ENCODE measurements at regions not wholly inside any gene's neighbourhood (a gene's known extent, or its start where the extent isn't known, plus 50 kb on each side); places are given as distances from the start of the nearest gene placed in this dataset.

GRCh38 chr7:138398857-138399256 is 61.2 kb upstream of the TRIM24 start:
- peaks cover 3% of the 10 kb centered on the region for H3K4me1 ChIP-seq (ENCODE audit: insufficient read depth, low read length, poor library complexity, severe bottlenecking)
- no peaks in the 10 kb centered on the region for H3K79me2 ChIP-seq (ENCODE audit: insufficient read depth, low read length)
- H3F3A ChIP-seq (ENCODE audit: low read depth), result no peaks in the 10 kb centered on the region
- no peak overlapping the region for H2AFZ ChIP-seq (ENCODE audit: low read length)
- no peaks in the 10 kb centered on the region for H3K9me2 ChIP-seq (replicated peaks; ENCODE audit: low read depth, low read length)
- no peaks in the 10 kb centered on the region for H3K9me3 ChIP-seq (ENCODE audit: insufficient read depth, low read depth, low read length)
- no peak overlapping the region for H3K9ac ChIP-seq (ENCODE audit: low read depth, low read length, poor library complexity, severe bottlenecking)
- H4K20me1 ChIP-seq (ENCODE audit: insufficient read depth, low read length, poor library complexity, severe bottlenecking), result no peaks in the 10 kb centered on the region
- H3K4me3 ChIP-seq (ENCODE audit: low read length, poor library complexity, severe bottlenecking), result no peak overlapping the region
- H3K4me2 ChIP-seq (ENCODE audit: low read depth, low read length, poor library complexity, severe bottlenecking), result no peak overlapping the region
- TF ChIP-seq EZH2phosphoT487 (IDR thresholded peaks at IDR 0.05; ENCODE audit: borderline replicate concordance), result no peak
- TF ChIP-seq, protein P1, sequence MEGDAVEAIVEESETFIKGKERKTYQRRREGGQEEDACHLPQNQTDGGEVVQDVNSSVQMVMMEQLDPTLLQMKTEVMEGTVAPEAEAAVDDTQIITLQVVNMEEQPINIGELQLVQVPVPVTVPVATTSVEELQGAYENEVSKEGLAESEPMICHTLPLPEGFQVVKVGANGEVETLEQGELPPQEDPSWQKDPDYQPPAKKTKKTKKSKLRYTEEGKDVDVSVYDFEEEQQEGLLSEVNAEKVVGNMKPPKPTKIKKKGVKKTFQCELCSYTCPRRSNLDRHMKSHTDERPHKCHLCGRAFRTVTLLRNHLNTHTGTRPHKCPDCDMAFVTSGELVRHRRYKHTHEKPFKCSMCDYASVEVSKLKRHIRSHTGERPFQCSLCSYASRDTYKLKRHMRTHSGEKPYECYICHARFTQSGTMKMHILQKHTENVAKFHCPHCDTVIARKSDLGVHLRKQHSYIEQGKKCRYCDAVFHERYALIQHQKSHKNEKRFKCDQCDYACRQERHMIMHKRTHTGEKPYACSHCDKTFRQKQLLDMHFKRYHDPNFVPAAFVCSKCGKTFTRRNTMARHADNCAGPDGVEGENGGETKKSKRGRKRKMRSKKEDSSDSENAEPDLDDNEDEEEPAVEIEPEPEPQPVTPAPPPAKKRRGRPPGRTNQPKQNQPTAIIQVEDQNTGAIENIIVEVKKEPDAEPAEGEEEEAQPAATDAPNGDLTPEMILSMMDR (conservative IDR thresholded peaks at IDR 0.05; ENCODE audit: low read length), result no peak
- no peaks in the 10 kb centered on the region for H3K36me3 ChIP-seq (ENCODE audit: insufficient read depth, low read length)
- H3K27me3 ChIP-seq (ENCODE audit: insufficient read depth, low read length, poor library complexity, severe bottlenecking), result no peaks in the 10 kb centered on the region

DNA sequence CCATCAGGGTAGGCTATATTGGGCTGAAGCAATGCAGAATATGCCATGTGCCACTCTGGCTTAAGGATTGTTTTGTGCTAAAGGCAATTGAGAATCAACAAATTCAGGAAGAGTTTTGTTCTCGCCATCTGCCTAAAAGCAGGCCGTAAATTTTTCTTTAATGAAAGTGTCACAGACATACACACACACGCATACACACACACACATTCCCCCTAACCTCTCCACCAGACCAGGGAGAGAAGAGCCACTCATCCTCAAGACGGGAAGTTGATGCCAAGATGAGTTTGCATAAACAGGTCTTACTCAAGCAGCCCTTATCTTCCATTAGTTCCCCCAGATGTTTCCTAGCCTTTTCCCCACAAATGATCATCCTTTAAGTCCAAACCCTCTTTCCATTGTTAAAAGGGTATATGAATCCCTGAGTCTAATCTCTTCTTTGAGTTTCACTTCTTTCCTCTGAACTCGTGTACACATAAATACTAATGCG is 59.6 kb upstream of the TRIM24 start:
- Histone ChIP-seq H3F3A (ENCODE audit: low read depth) (no peaks in the 10 kb centered on the region), H3K4me2 (ENCODE audit: low read depth, low read length, poor library complexity, severe bottlenecking) (no peak overlapping the region), H3K79me2 (ENCODE audit: insufficient read depth, low read length) (no peaks in the 10 kb centered on the region), H3K9me3 (ENCODE audit: insufficient read depth, low read depth, low read length) (no peaks in the 10 kb centered on the region), H3K27me3 (ENCODE audit: insufficient read depth, low read length, poor library complexity, severe bottlenecking) (no peaks in the 10 kb centered on the region), H2AFZ (ENCODE audit: low read length) (no peak overlapping the region), H3K9me2 (replicated peaks; ENCODE audit: low read depth, low read length) (no peaks in the 10 kb centered on the region), H4K20me1 (ENCODE audit: insufficient read depth, low read length, poor library complexity, severe bottlenecking) (no peaks in the 10 kb centered on the region), H3K36me3 (ENCODE audit: insufficient read depth, low read length) (no peaks in the 10 kb centered on the region), H3K4me3 (ENCODE audit: low read length, poor library complexity, severe bottlenecking) (no peak overlapping the region), H3K9ac (ENCODE audit: low read depth, low read length, poor library complexity, severe bottlenecking) (no peak overlapping the region), H3K4me1 (ENCODE audit: insufficient read depth, low read length, poor library complexity, severe bottlenecking) (peaks cover 3% of the 10 kb centered on the region)
- TF ChIP-seq EZH2phosphoT487 (IDR thresholded peaks at IDR 0.05; ENCODE audit: borderline replicate concordance), result no peak
- TF ChIP-seq, protein P1 (conservative IDR thresholded peaks at IDR 0.05; ENCODE audit: low read length), result no peak

DNA sequence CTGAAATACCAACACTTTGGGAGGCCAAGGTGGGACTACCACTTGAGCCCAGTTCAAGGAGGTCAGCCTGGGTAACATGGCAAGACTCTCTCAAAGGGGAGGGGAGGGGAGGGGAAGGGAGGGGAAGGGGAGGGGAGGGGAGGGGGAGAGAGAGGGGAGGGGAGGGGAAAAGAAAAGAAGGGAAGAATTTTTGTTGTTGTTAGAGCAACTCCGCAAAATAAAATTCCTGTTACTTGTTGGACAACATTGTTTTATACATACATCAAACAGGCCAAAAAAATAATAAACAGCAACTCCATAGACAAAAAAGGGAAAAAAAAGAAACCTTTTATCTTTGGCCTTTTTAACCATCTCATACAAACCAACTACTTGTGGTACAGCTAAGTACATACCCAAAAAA is 57.3 kb upstream of the TRIM24 start:
- Histone ChIP-seq H3K36me3 (ENCODE audit: insufficient read depth, low read length) (no peaks in the 10 kb centered on the region), H3K4me1 (ENCODE audit: insufficient read depth, low read length, poor library complexity, severe bottlenecking) (no peaks in the 10 kb centered on the region), H2AFZ (ENCODE audit: low read length) (no peak overlapping the region), H3K9ac (ENCODE audit: low read depth, low read length, poor library complexity, severe bottlenecking) (no peak overlapping the region), H3K4me2 (ENCODE audit: low read depth, low read length, poor library complexity, severe bottlenecking) (no peak overlapping the region), H3K9me2 (replicated peaks; ENCODE audit: low read depth, low read length) (no peaks in the 10 kb centered on the region), H3K79me2 (ENCODE audit: insufficient read depth, low read length) (no peaks in the 10 kb centered on the region), H3K4me3 (ENCODE audit: low read length, poor library complexity, severe bottlenecking) (no peak overlapping the region), H3F3A (ENCODE audit: low read depth) (no peaks in the 10 kb centered on the region), H4K20me1 (ENCODE audit: insufficient read depth, low read length, poor library complexity, severe bottlenecking) (no peaks in the 10 kb centered on the region), H3K27me3 (ENCODE audit: insufficient read depth, low read length, poor library complexity, severe bottlenecking) (no peaks in the 10 kb centered on the region), H3K9me3 (ENCODE audit: insufficient read depth, low read depth, low read length) (no peaks in the 10 kb centered on the region)
- TF ChIP-seq, protein P1 (conservative IDR thresholded peaks at IDR 0.05; ENCODE audit: low read length), result no peak
- no peak for TF ChIP-seq EZH2phosphoT487 (IDR thresholded peaks at IDR 0.05; ENCODE audit: borderline replicate concordance)
